Endodermal cell (in vitro differentiated cells): ENCODE measurements at regions not wholly inside any gene's neighbourhood (a gene's known extent, or its start where the extent isn't known, plus 50 kb on each side); places are given as distances from the start of the nearest gene placed in this dataset.

Experiments used
- DNase-seq: peaks from one replicate; pipeline ENCODE4 v3.0.0-alpha.2; 2017
- H3K27ac ChIP-seq: 2 replicates; pipeline ENCODE4 v1.5.1; 2013; ENCODE audit warnings: mild to moderate bottlenecking, low read depth, low read length, moderate library complexity
- H3K27me3 ChIP-seq: 2 replicates; pipeline ENCODE4 v1.6.1; 2013; ENCODE audit warnings: mild to moderate bottlenecking, low read length, moderate library complexity; ENCODE audit not compliant: insufficient read depth, control insufficient read depth, poor library complexity, severe bottlenecking
- H3K36me3 ChIP-seq: 2 replicates; pipeline ENCODE4 v1.7.0; 2013; ENCODE audit warnings: mild to moderate bottlenecking, low read length, moderate library complexity; ENCODE audit not compliant: control insufficient read depth, insufficient read depth
- H3K4me1 ChIP-seq: one replicate; pipeline ENCODE4 v1.7.0; 2013; ENCODE audit warnings: low read length; ENCODE audit not compliant: control insufficient read depth, insufficient read depth
- H3K4me3 ChIP-seq: 2 replicates; pipeline ENCODE4 v1.5.1; 2013; ENCODE audit warnings: mild to moderate bottlenecking, low read length, moderate library complexity
- H3K9ac ChIP-seq: 2 replicates; pipeline ENCODE4 v1.6.1; 2013; ENCODE audit warnings: mild to moderate bottlenecking, low read length, moderate library complexity; ENCODE audit not compliant: poor library complexity, severe bottlenecking; ENCODE audit errors: extremely low read depth
- H3K9me3 ChIP-seq: 2 replicates; pipeline ENCODE4 v1.6.1; 2013; ENCODE audit warnings: mild to moderate bottlenecking, low read length, moderate library complexity; ENCODE audit not compliant: control insufficient read depth
- H3K27ac Mint-ChIP-seq: 2 replicates; pipeline ENCODE4 v1.8.0; 2020; ENCODE audit warnings: mixed read lengths
- H3K27me3 Mint-ChIP-seq: 2 replicates; pipeline ENCODE4 v1.8.0; 2021; ENCODE audit warnings: mild to moderate bottlenecking, mixed read lengths; ENCODE audit not compliant: insufficient read depth
- H3K36me3 Mint-ChIP-seq: 2 replicates; pipeline ENCODE4 v1.8.0; 2020; ENCODE audit warnings: low read depth, mixed read lengths
- H3K4me1 Mint-ChIP-seq: 2 replicates; pipeline ENCODE4 v1.8.0; 2020; ENCODE audit warnings: mixed read lengths
- H3K4me3 Mint-ChIP-seq: 2 replicates; pipeline ENCODE4 v1.8.0; 2020; ENCODE audit warnings: mild to moderate bottlenecking, moderate library complexity, mixed read lengths
- H3K9me3 Mint-ChIP-seq: 2 replicates; pipeline ENCODE4 v1.8.0; 2020; ENCODE audit warnings: mild to moderate bottlenecking, mixed read lengths
- CTCF ChIP-seq: fragments of 200-600 bp; sonication (generic); conservative IDR thresholded peaks from 2 replicates; pipeline ENCODE4 v1.5.0; 2021; ENCODE audit warnings: antibody characterized with exemption, mild to moderate bottlenecking
- WGBS, 2 experiments: methylation state at CpG; one replicate each; pipeline versions ENCODE4 v1.1.5 to v1.1.7; 2013; ENCODE audit warnings: missing lambda C conversion rate in 2 of 2, mixed read lengths in 1 of 2; ENCODE audit not compliant: insufficient coverage in 1 of 2, insufficient read length in 1 of 2; 5-methylcytosine and 5-hydroxymethylcytosine counted together

GRCh38 chrX:124502166-124502565, 155.8 kb downstream of the SH2D1A start:
- H3K9me3 ChIP-seq: no peaks in the 10 kb centered on the region
- Mint-ChIP-seq H3K4me1 (peaks cover 48% of the 10 kb centered on the region), H3K36me3 (no peaks in the 10 kb centered on the region), H3K4me3 (no peak overlapping the region), H3K9me3 (no peaks in the 10 kb centered on the region), H3K27me3 (no peaks in the 10 kb centered on the region), H3K27ac (no peak overlapping the region)
- no peaks in the 10 kb centered on the region for H3K4me1 ChIP-seq
- 59% methylated on average over 2 of the region's 2 CpGs; no CpG with 5 or more reads in 1 of the 2 experiments for WGBS, 2 experiments
- no peaks in the 10 kb centered on the region for H3K27me3 ChIP-seq
- no peak for TF ChIP-seq CTCF
- H3K36me3 ChIP-seq: no peaks in the 10 kb centered on the region
- no peak overlapping the region for H3K27ac ChIP-seq
- no peak for DNase-seq
- no peak overlapping the region for H3K4me3 ChIP-seq
- no peak overlapping the region for H3K9ac ChIP-seq

- no peak for DNase-seq
Observed at GRCh38 chrX:124502599-124502998, 156.2 kb downstream of the SH2D1A start.

GRCh38 chrX:124504111-124504983, 158.0 kb downstream of the SH2D1A start:
- Mint-ChIP-seq H3K27me3 (no peaks in the 10 kb centered on the region), H3K27ac (no peak overlapping the region), H3K4me3 (no peak overlapping the region), H3K9me3 (no peaks in the 10 kb centered on the region), H3K4me1 (peaks cover 51% of the 10 kb centered on the region), H3K36me3 (no peaks in the 10 kb centered on the region)
- H3K9me3 ChIP-seq: no peaks in the 10 kb centered on the region
- no peaks in the 10 kb centered on the region for H3K36me3 ChIP-seq
- no peak for TF ChIP-seq CTCF
- H3K27ac ChIP-seq: no peak overlapping the region
- H3K4me1 ChIP-seq: no peaks in the 10 kb centered on the region
- 88% methylated on average over 7 of the region's 7 CpGs; no CpG with 5 or more reads in 1 of the 2 experiments for WGBS, 2 experiments
- H3K27me3 ChIP-seq: no peaks in the 10 kb centered on the region
- H3K9ac ChIP-seq: no peak overlapping the region
- no peak overlapping the region for H3K4me3 ChIP-seq
- no peak for DNase-seq

More at GRCh38 chrX:124502599-124502998, 156.2 kb downstream of the SH2D1A start:
- TF ChIP-seq CTCF: no peak
- no peak overlapping the region for H3K4me3 ChIP-seq
- Mint-ChIP-seq H3K36me3 (no peaks in the 10 kb centered on the region), H3K4me1 (peaks cover 51% of the 10 kb centered on the region), H3K27me3 (no peaks in the 10 kb centered on the region), H3K9me3 (no peaks in the 10 kb centered on the region), H3K4me3 (no peak overlapping the region), H3K27ac (no peak overlapping the region)
- no peaks in the 10 kb centered on the region for H3K9me3 ChIP-seq
- H3K4me1 ChIP-seq: no peaks in the 10 kb centered on the region
- no peak overlapping the region for H3K9ac ChIP-seq
- WGBS, 2 experiments: 91% methylated on average over 3 of the region's 3 CpGs; no CpG with 5 or more reads in 1 of the 2 experiments
- no peaks in the 10 kb centered on the region for H3K27me3 ChIP-seq
- no peak overlapping the region for H3K27ac ChIP-seq
- H3K36me3 ChIP-seq: no peaks in the 10 kb centered on the region
